GM23338 (cell line): ENCODE measurements at regions not wholly inside any gene's neighbourhood (a gene's known extent, or its start where the extent isn't known, plus 50 kb on each side); places are given as distances from the start of the nearest gene placed in this dataset.

Source experiments
- ATAC-seq: fragments of 200-7000 bp; cut with Tn5 transposase; 3 replicates; pipeline ENCODE4 v1.9.1; 2020
- DNase-seq: peaks from one replicate; pipeline ENCODE4 v3.0.0-alpha.2; 2015; ENCODE audit warnings: low spot score
- H2AFZ ChIP-seq: fragments of 200-600 bp; sonication (generic); 2 replicates; pipeline ENCODE4 v1.8.0; 2016; ENCODE audit warnings: antibody characterized with exemption, mild to moderate bottlenecking, moderate library complexity
- H3F3A ChIP-seq: fragments of 200-600 bp; sonication (generic); replicated peaks from 2 replicates; pipeline ENCODE4 v1.8.0; 2017; ENCODE audit warnings: antibody characterized with exemption, mixed run types, low read depth
- H3K27ac ChIP-seq: fragments of 200-600 bp; sonication (generic); 2 replicates; pipeline ENCODE4 v1.6.1; 2016; ENCODE audit warnings: low read depth
- H3K27me3 ChIP-seq: fragments of 200-600 bp; sonication (generic); 2 replicates; pipeline ENCODE4 v1.8.0; 2016; ENCODE audit warnings: mild to moderate bottlenecking, mixed run types, moderate library complexity; ENCODE audit not compliant: insufficient read depth
- H3K36me3 ChIP-seq: fragments of 200-600 bp; sonication (generic); 2 replicates; pipeline ENCODE4 v1.8.0; 2016; ENCODE audit warnings: mild to moderate bottlenecking; ENCODE audit not compliant: insufficient read depth
- H3K4me1 ChIP-seq: fragments of 200-600 bp; sonication (generic); 2 replicates; pipeline ENCODE4 v1.8.0; 2016; ENCODE audit warnings: mild to moderate bottlenecking, moderate library complexity; ENCODE audit not compliant: insufficient read depth
- H3K4me2 ChIP-seq: fragments of 200-600 bp; sonication (generic); 2 replicates; pipeline ENCODE4 v1.7.1; 2017; ENCODE audit warnings: mixed run types
- H3K4me3 ChIP-seq: fragments of 200-600 bp; sonication (generic); 2 replicates; pipeline ENCODE4 v1.6.1; 2016; ENCODE audit warnings: mixed run types
- H3K79me2 ChIP-seq: fragments of 200-600 bp; sonication (generic); replicated peaks from 2 replicates; pipeline ENCODE4 v1.8.0; 2017; ENCODE audit warnings: mild to moderate bottlenecking; ENCODE audit not compliant: insufficient read depth
- H3K9me2 ChIP-seq: fragments of 200-600 bp; sonication (generic); 2 replicates; pipeline ENCODE4 v1.8.0; 2017; ENCODE audit not compliant: insufficient read depth
- H4K20me1 ChIP-seq: fragments of 200-600 bp; sonication (generic); replicated peaks from 2 replicates; pipeline ENCODE4 v1.8.0; 2017; ENCODE audit warnings: mild to moderate bottlenecking; ENCODE audit not compliant: insufficient read depth
- H3K27ac Mint-ChIP-seq: 2 replicates; pipeline ENCODE4 v1.8.0; 2020; ENCODE audit warnings: inconsistent platforms, mild to moderate bottlenecking, moderate library complexity, mixed read lengths
- H3K27me3 Mint-ChIP-seq: 3 replicates; pipeline ENCODE4 v1.8.0; 2022; ENCODE audit warnings: low read depth, mild to moderate bottlenecking, moderate library complexity, mixed read lengths, inconsistent platforms; ENCODE audit not compliant: insufficient read depth, poor library complexity
- H3K36me3 Mint-ChIP-seq: 3 replicates; pipeline ENCODE4 v1.8.0; 2021; ENCODE audit warnings: low read depth, mild to moderate bottlenecking, inconsistent platforms, moderate library complexity, mixed read lengths
- H3K4me1 Mint-ChIP-seq: 3 replicates; pipeline ENCODE4 v1.8.0; 2020; ENCODE audit warnings: mild to moderate bottlenecking, inconsistent platforms, mixed read lengths
- H3K4me3 Mint-ChIP-seq: 3 replicates; pipeline ENCODE4 v1.8.0; 2021; ENCODE audit warnings: moderate library complexity, mild to moderate bottlenecking, inconsistent platforms, mixed read lengths
- H3K9me3 Mint-ChIP-seq: 3 replicates; pipeline ENCODE4 v1.8.0; 2020; ENCODE audit warnings: moderate library complexity, mild to moderate bottlenecking, inconsistent platforms, mixed read lengths
- CREB1 ChIP-seq: fragments of 250-450 bp; sonication (Bioruptor Pico); IDR thresholded peaks from 2 replicates; pipeline ENCODE4 v1.5.0; 2020; ENCODE audit warnings: low read depth, mild to moderate bottlenecking, moderate library complexity
- CTCF ChIP-seq, 2 experiments: fragments of 200-600 bp in 1 of 2; sonication (generic) in 1 of 2; conservative IDR thresholded peaks; 2 replicates each; pipeline versions ENCODE4 v1.5.1 to v1.6.1; 2016 to 2017; ENCODE audit warnings: antibody characterized with exemption in 2 of 2, low read depth in 2 of 2, mild to moderate bottlenecking in 2 of 2, moderate library complexity in 1 of 2
- ETS1 ChIP-seq: IDR thresholded peaks from 2 replicates; pipeline ENCODE4 v1.6.1; 2016; ENCODE audit warnings: antibody characterized with exemption
- EZH2phosphoT487 ChIP-seq: fragments of 200-600 bp; sonication (generic); IDR thresholded peaks from one replicate; pipeline ENCODE4 v1.8.1; 2018; ENCODE audit warnings: antibody characterized with exemption; ENCODE audit not compliant: unreplicated experiment
- NANOG ChIP-seq: IDR thresholded peaks from 2 replicates; pipeline ENCODE4 v1.6.1; 2016; ENCODE audit warnings: antibody characterized with exemption, borderline replicate concordance
- REST ChIP-seq: IDR thresholded peaks from one replicate; pipeline ENCODE4 v1.6.1; 2018; ENCODE audit warnings: antibody characterized with exemption; ENCODE audit not compliant: unreplicated experiment
- STAT1 ChIP-seq: IDR thresholded peaks from one replicate; pipeline ENCODE4 v1.6.1; 2016; ENCODE audit warnings: antibody characterized with exemption; ENCODE audit not compliant: unreplicated experiment
- ZNF114 ChIP-seq: fragments of 250-450 bp; sonication (Bioruptor Pico); IDR thresholded peaks from 2 replicates; pipeline ENCODE4 v1.5.0; 2020; ENCODE audit warnings: mild to moderate bottlenecking, moderate library complexity
- TF ChIP-seq, protein P1 (sequence below): fragments of 250-450 bp; sonication (Bioruptor Pico); IDR thresholded peaks from 2 replicates; pipeline ENCODE4 v1.5.0; 2020; ENCODE audit warnings: mild to moderate bottlenecking, moderate library complexity

DNA sequence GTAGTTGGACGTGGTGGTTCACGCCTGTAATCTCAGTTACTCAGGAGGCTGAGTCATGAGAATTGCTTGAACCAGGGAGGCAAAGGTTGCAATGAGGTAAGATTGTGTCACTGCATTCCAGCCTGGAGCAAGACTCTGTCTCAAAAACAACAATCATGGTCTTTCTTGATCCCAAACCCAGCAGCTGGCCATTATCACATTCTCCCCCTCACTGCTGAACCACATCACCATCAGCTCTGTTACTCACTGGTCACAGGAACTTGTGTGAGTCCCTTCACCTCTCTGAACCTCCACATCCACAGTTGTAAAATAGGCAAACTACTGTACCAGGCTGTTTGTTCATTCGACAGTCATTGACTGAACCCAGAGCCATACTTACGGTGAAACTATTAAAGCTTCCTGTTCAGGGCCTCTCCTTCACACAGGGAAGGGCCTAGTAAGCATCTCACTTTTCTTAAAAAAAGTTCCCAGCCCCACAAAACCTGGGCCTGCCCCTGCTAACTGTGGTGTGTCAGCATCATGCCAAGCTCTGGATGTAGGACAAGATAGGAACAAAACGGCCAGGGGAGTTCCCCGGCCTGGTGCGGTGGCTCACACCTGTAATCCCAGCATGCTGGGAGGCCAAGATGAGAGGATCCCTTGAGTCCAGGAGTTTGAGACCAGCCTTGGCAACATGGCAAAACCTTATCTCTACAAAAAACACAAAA lies 104.7 kb downstream of the COPRS start:
- Histone ChIP-seq H2AFZ (no peak overlapping the region), H3K27me3 (no peaks in the 10 kb centered on the region), H3K4me2 (no peak overlapping the region), H3K27ac (no peak overlapping the region), H3K4me1 (no peaks in the 10 kb centered on the region), H3F3A (no peaks in the 10 kb centered on the region), H3K9me2 (no peaks in the 10 kb centered on the region), H3K79me2 (no peaks in the 10 kb centered on the region), H4K20me1 (no peaks in the 10 kb centered on the region), H3K4me3 (no peak overlapping the region), H3K36me3 (no peaks in the 10 kb centered on the region)
- H3K4me1 Mint-ChIP-seq: no peaks in the 10 kb centered on the region; the same call in 2 of the 3 replicates
- TF ChIP-seq CREB1: no peak
- TF ChIP-seq NANOG: no peak
- no peak for TF ChIP-seq EZH2phosphoT487
- TF ChIP-seq, protein P1, sequence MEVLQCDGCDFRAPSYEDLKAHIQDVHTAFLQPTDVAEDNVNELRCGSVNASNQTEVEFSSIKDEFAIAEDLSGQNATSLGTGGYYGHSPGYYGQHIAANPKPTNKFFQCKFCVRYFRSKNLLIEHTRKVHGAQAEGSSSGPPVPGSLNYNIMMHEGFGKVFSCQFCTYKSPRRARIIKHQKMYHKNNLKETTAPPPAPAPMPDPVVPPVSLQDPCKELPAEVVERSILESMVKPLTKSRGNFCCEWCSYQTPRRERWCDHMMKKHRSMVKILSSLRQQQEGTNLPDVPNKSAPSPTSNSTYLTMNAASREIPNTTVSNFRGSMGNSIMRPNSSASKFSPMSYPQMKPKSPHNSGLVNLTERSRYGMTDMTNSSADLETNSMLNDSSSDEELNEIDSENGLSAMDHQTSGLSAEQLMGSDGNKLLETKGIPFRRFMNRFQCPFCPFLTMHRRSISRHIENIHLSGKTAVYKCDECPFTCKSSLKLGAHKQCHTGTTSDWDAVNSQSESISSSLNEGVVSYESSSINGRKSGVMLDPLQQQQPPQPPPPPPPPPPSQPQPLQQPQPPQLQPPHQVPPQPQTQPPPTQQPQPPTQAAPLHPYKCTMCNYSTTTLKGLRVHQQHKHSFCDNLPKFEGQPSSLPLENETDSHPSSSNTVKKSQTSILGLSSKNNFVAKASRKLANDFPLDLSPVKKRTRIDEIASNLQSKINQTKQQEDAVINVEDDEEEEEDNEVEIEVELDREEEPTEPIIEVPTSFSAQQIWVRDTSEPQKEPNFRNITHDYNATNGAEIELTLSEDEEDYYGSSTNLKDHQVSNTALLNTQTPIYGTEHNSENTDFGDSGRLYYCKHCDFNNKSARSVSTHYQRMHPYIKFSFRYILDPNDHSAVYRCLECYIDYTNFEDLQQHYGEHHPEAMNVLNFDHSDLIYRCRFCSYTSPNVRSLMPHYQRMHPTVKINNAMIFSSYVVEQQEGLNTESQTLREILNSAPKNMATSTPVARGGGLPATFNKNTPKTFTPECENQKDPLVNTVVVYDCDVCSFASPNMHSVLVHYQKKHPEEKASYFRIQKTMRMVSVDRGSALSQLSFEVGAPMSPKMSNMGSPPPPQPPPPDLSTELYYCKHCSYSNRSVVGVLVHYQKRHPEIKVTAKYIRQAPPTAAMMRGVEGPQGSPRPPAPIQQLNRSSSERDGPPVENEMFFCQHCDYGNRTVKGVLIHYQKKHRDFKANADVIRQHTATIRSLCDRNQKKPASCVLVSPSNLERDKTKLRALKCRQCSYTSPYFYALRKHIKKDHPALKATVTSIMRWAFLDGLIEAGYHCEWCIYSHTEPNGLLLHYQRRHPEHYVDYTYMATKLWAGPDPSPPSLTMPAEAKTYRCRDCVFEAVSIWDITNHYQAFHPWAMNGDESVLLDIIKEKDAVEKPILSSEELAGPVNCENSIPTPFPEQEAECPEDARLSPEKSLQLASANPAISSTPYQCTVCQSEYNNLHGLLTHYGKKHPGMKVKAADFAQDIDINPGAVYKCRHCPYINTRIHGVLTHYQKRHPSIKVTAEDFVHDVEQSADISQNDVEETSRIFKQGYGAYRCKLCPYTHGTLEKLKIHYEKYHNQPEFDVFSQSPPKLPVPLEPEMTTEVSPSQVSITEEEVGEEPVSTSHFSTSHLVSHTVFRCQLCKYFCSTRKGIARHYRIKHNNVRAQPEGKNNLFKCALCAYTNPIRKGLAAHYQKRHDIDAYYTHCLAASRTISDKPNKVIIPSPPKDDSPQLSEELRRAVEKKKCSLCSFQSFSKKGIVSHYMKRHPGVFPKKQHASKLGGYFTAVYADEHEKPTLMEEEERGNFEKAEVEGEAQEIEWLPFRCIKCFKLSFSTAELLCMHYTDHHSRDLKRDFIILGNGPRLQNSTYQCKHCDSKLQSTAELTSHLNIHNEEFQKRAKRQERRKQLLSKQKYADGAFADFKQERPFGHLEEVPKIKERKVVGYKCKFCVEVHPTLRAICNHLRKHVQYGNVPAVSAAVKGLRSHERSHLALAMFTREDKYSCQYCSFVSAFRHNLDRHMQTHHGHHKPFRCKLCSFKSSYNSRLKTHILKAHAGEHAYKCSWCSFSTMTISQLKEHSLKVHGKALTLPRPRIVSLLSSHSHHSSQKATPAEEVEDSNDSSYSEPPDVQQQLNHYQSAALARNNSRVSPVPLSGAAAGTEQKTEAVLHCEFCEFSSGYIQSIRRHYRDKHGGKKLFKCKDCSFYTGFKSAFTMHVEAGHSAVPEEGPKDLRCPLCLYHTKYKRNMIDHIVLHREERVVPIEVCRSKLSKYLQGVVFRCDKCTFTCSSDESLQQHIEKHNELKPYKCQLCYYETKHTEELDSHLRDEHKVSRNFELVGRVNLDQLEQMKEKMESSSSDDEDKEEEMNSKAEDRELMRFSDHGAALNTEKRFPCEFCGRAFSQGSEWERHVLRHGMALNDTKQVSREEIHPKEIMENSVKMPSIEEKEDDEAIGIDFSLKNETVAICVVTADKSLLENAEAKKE (CRISPR knock-in tag): no peak
- TF ChIP-seq STAT1: no peak
- no peak for TF ChIP-seq ZNF114 (CRISPR knock-in tag)
- ATAC-seq (no peak), DNase-seq (no peak)
- H3K27me3 Mint-ChIP-seq: peaks cover 4% of the 10 kb centered on the region
- H3K9me3 Mint-ChIP-seq: no peaks in the 10 kb centered on the region
- H3K4me3 Mint-ChIP-seq: no peak overlapping the region
- no peaks in the 10 kb centered on the region for H3K36me3 Mint-ChIP-seq
- no peak overlapping the region for H3K27ac Mint-ChIP-seq

DNA sequence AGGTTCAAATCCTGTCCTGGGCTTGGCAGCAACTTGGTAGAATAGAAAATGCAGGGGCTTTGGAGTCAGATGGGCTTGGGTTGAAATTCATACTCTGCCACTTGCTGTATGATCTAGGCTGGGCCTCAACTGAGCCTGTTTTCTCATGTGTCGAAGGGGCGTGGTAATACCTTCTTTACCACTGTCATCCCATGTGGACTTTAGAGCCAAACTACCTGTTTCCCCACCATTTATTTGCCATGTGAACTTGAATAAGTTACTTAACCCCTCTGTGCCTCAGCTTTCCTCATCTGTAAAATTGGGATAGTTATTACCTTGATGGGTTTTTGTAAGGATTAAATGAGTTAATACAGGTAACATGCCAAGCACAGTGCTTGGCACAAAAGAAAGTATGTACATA lies 106.0 kb downstream of the COPRS start:
- Mint-ChIP-seq H3K36me3 (no peaks in the 10 kb centered on the region), H3K27me3 (peaks cover 4% of the 10 kb centered on the region)
- ATAC-seq: no peak
- TF ChIP-seq CTCF (conservative IDR thresholded peaks at IDR 0.05; ENCODE audit: low read depth in 2 of 2) (no peak), REST (no peak), ETS1 (no peak)

More for the DNA sequence above, 106.0 kb downstream of the COPRS start:
- Mint-ChIP-seq H3K4me1 (no peaks in the 10 kb centered on the region; the same call in 2 of the 3 replicates), H3K27ac (no peak overlapping the region), H3K9me3 (no peaks in the 10 kb centered on the region), H3K4me3 (no peak overlapping the region)
- Histone ChIP-seq H3K79me2 (no peaks in the 10 kb centered on the region), H3F3A (no peaks in the 10 kb centered on the region), H3K4me1 (no peaks in the 10 kb centered on the region), H3K27me3 (no peaks in the 10 kb centered on the region), H3K36me3 (no peaks in the 10 kb centered on the region), H2AFZ (no peak overlapping the region), H4K20me1 (no peaks in the 10 kb centered on the region), H3K4me3 (no peak overlapping the region), H3K9me2 (no peaks in the 10 kb centered on the region), H3K27ac (no peak overlapping the region), H3K4me2 (no peak overlapping the region)
- DNase-seq: no peak
